ENCODE measurements at regions not wholly inside any gene's neighbourhood (a gene's known extent, or its start where the extent isn't known, plus 50 kb on each side); places are given as distances from the start of the nearest gene placed in this dataset.

GRCh38 chr5:123807177-123807945 lies 295.4 kb downstream of the CSNK1G3 start:
- Mint-ChIP-seq H3K9me3 (no peaks in the 10 kb centered on the region), H3K4me3 (no peak overlapping the region), H3K36me3 (ENCODE audit: insufficient read depth in 1 of 3, low read depth in 3 of 3) (peaks cover 0 to 4% (median 0%) of the 10 kb centered on the region in 3 experiments; a peak in 2 of 7 replicates), H3K27me3 (ENCODE audit: low read depth) (no peaks in the 10 kb centered on the region), H3K4me1 (peaks cover 65 to 70% of the 10 kb centered on the region in 2 experiments), H3K27ac (0 out of 7 replicates have a peak overlapping the region, but pooled peaks of 1 of the 3 experiments have one; percentile 7)
- Histone ChIP-seq H2BK12ac (ENCODE audit: insufficient read length, low read depth, low read length) (no peak overlapping the region), H3K4me2 (ENCODE audit: insufficient read depth, insufficient read length, low read length) (no peak overlapping the region), H2BK20ac (ENCODE audit: low read depth, low read length, poor library complexity, severe bottlenecking) (no peak overlapping the region), H2AFZ (ENCODE audit: low read length) (no peak overlapping the region), H3K27ac (ENCODE audit: insufficient read length, low read depth, low read length) (no peak overlapping the region), H3K9me3 (ENCODE audit: control insufficient read depth, low read depth, low read length) (no peaks in the 10 kb centered on the region), H2BK15ac (ENCODE audit: low read depth, low read length) (no peak overlapping the region), H3K23me2 (ENCODE audit: insufficient read length, low read depth, low read length, poor library complexity, severe bottlenecking) (peaks cover 3% of the 10 kb centered on the region), H3T11ph (ENCODE audit: low read length) (no peak overlapping the region), H4K20me1 (ENCODE audit: control insufficient read depth, insufficient read depth, insufficient read length) (no peaks in the 10 kb centered on the region), H3K27me3 (ENCODE audit: insufficient read depth, low read length) (no peaks in the 10 kb centered on the region), H3K56ac (ENCODE audit: insufficient read length, low read depth, low read length) (no peak overlapping the region), H2AK5ac (ENCODE audit: insufficient read length, low read length) (no peak overlapping the region), H3K79me2 (ENCODE audit: insufficient read depth, low read length) (no peaks in the 10 kb centered on the region), H3K79me1 (ENCODE audit: insufficient read depth, low read depth, low read length, poor library complexity, severe bottlenecking) (no peaks in the 10 kb centered on the region), H3K23ac (ENCODE audit: insufficient read length, low read depth, low read length) (no peak overlapping the region), H4K8ac (replicated peaks; ENCODE audit: insufficient read length, low read depth, low read length) (no peak overlapping the region), H2BK120ac (ENCODE audit: low read depth, low read length, poor library complexity, severe bottlenecking) (no peak overlapping the region), H3K14ac (ENCODE audit: insufficient read depth, low read length) (no peak overlapping the region), H3K4ac (ENCODE audit: low read depth, low read length) (no peak overlapping the region), H3K4me1 (ENCODE audit: insufficient read depth, low read length) (peaks cover 17% of the 10 kb centered on the region), H3K9ac (ENCODE audit: extremely low read depth, insufficient read length, low read length) (no peak overlapping the region), H4K91ac (ENCODE audit: insufficient read length, low read depth, low read length) (no peak overlapping the region), H4K5ac (ENCODE audit: insufficient read length, low read depth, low read length) (no peak overlapping the region), H3K18ac (ENCODE audit: insufficient read length, low read depth, low read length) (no peak overlapping the region), H2BK5ac (ENCODE audit: insufficient read length, low read length) (no peak overlapping the region)
- TF ChIP-seq CTCF (conservative IDR thresholded peaks at IDR 0.05): no peak
- WGBS (ENCODE audit: extremely low coverage, insufficient read length, low lambda C conversion rate): no CpG with 5 or more reads among the region's 5 CpGs
- DNase-seq: no peak
